Breast epithelium (tissue), 3 donors: ENCODE measurements at regions not wholly inside any gene's neighbourhood (a gene's known extent, or its start where the extent isn't known, plus 50 kb on each side); places are given as distances from the start of the nearest gene placed in this dataset.

Source experiments
- POLR2AphosphoS5 ChIP-seq, 3 donors: sonication (generic); formaldehyde crosslinking; IDR thresholded peaks; one replicate each; pipeline ENCODE4 v1.6.1; 2017; ENCODE audit warnings: antibody characterized with exemption in 3 of 3
- TF ChIP-seq, protein P1 (sequence below), 3 donors: fragments of 450-650 bp; IDR thresholded peaks; one replicate each; pipeline ENCODE4 v1.5.1; 2016 to 2017; ENCODE audit warnings: antibody characterized with exemption in 3 of 3, mild to moderate bottlenecking in 3 of 3, moderate library complexity in 3 of 3

GRCh38 chr9:87286506-87286905 lies 211.2 kb upstream of the DAPK1 start:
- TF ChIP-seq, protein P1, sequence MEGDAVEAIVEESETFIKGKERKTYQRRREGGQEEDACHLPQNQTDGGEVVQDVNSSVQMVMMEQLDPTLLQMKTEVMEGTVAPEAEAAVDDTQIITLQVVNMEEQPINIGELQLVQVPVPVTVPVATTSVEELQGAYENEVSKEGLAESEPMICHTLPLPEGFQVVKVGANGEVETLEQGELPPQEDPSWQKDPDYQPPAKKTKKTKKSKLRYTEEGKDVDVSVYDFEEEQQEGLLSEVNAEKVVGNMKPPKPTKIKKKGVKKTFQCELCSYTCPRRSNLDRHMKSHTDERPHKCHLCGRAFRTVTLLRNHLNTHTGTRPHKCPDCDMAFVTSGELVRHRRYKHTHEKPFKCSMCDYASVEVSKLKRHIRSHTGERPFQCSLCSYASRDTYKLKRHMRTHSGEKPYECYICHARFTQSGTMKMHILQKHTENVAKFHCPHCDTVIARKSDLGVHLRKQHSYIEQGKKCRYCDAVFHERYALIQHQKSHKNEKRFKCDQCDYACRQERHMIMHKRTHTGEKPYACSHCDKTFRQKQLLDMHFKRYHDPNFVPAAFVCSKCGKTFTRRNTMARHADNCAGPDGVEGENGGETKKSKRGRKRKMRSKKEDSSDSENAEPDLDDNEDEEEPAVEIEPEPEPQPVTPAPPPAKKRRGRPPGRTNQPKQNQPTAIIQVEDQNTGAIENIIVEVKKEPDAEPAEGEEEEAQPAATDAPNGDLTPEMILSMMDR (IDR thresholded peaks at IDR 0.05) = no peak
- no peak for TF ChIP-seq POLR2AphosphoS5 (IDR thresholded peaks at IDR 0.05)
